ENCODE measurements at regions not wholly inside any gene's neighbourhood (a gene's known extent, or its start where the extent isn't known, plus 50 kb on each side); places are given as distances from the start of the nearest gene placed in this dataset.

DNA sequence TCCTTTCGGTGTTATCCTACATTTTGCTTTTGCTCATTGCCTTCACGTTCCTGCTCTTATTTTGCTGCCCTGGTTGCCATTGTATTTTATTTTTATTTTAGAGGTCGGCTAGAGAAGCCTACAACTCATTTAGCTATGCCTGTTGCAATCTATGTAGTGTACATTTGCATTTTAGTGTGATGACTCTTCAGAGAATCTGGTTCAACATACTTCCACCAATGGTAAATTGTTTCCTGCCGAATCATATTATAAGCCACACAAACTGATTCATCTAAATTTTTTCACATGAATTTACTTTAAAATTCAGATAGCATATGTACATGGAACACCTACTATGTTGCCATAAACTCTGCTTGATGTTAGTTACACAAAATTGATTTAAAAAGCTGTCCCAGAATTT lies 1596.9 kb downstream of the PLA2G4A start:
- DNase-seq (ENCODE audit: low spot score), result no peak

- DNase-seq (ENCODE audit: low spot score), result no peak
These were observed 1597.8 kb downstream of the PLA2G4A start for GRCh38 chr1:188426561-188426960.

GRCh38 chr1:188427642-188428041 lies 1598.9 kb downstream of the PLA2G4A start:
- no peak for DNase-seq (ENCODE audit: low spot score)

- no peak for DNase-seq (ENCODE audit: low spot score)
These were observed 1600.6 kb downstream of the PLA2G4A start for GRCh38 chr1:188429386-188429785.

DNA sequence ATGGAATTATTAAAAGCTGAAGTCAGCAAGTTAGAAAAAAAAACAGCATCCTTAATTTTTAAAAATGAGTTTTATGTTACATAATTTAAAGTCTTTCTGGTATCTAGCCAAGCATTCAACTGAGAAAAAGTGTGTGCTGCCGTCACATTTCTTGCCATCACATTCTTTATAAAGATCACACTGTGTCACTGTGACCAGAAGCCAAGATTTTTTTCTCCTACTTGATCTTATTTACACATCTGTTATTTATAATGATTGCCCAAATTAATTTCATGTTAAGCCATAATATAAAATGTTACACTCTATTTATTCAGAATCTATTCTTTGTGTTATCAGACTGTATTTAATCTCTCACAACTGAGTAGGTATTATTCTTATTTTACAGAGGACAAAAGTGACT lies 1603.7 kb downstream of the PLA2G4A start:
- DNase-seq (ENCODE audit: low spot score), result no peak

GRCh38 chr1:188433425-188433824 lies 1604.7 kb downstream of the PLA2G4A start:
- DNase-seq (ENCODE audit: low spot score), result no peak

DNA sequence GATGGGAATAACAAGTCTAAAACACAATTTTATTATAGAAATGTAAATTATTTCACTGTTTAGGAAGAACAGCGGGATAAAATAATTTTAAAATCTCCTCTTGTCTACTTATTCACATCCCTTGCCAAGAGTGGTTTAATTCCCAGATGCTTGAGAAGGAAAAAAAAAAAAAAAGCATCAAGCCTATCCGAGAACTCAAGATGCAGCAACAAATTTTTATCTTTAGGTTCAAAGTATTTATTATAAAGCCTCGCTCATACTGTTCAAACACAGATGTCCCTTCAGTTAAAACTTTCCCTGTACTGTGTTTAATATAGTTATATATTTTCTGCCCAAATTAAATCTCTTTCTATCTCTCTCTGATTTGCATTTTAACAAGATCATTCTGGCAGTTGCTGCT lies 1615.8 kb downstream of the PLA2G4A start:
- no peak for DNase-seq (ENCODE audit: low spot score)

GRCh38 chr1:188462837-188463236 lies 1634.1 kb downstream of the PLA2G4A start:
- DNase-seq (ENCODE audit: low spot score), result no peak

GRCh38 chr1:188463919-188464318 lies 1635.2 kb downstream of the PLA2G4A start:
- no peak for DNase-seq (ENCODE audit: low spot score)

- no peak for DNase-seq (ENCODE audit: low spot score)
These were observed 1637.8 kb downstream of the PLA2G4A start for GRCh38 chr1:188466539-188466938.

- no peak for DNase-seq (ENCODE audit: low spot score)
These were observed 1647.9 kb downstream of the PLA2G4A start for GRCh38 chr1:188476606-188477005.

- no peak for DNase-seq (ENCODE audit: low spot score)
These were observed 1660.8 kb downstream of the PLA2G4A start for GRCh38 chr1:188489336-188490112.

DNA sequence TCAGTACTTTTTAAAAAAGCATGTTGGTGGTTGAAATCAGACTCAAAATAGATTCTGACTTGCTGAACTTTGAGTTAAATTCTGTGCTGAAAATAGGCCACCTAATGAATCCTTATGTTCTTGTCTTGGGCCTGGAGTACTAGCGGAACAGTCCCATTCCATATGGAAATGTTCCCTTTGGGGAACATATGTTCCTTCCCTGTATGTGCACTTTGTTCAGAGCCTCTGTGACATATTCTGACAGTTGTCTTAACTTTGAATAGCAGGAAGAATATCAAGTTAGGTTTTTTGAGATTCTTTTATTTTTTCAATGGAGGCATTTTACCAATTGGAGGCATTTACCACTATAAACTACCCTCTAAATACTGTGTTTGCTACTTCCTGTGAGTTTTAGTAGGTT lies 1667.8 kb downstream of the PLA2G4A start:
- DNase-seq (ENCODE audit: low spot score), result no peak

DNA sequence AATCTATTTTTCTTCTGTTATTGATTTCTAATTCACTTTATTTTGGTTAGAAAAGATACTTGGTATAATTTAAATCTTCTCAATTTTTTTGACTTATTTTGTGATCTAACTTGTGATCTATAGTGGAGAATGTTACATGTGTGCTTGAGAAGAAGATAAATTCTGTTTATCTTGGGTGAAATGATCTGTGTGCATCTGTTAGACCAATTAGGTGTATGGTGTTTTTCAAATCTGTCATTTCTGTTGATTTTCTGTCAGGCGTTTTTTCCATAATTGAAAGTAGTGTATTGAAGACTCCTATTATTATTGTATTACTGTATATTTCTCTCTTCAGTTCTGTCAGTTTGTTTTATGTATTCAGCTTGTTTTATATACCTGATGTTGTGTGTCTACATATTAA lies 1668.3 kb downstream of the PLA2G4A start:
- no peak for DNase-seq (ENCODE audit: low spot score)

GRCh38 chr1:188499690-188500089 lies 1670.9 kb downstream of the PLA2G4A start:
- no peak for DNase-seq (ENCODE audit: low spot score)

DNA sequence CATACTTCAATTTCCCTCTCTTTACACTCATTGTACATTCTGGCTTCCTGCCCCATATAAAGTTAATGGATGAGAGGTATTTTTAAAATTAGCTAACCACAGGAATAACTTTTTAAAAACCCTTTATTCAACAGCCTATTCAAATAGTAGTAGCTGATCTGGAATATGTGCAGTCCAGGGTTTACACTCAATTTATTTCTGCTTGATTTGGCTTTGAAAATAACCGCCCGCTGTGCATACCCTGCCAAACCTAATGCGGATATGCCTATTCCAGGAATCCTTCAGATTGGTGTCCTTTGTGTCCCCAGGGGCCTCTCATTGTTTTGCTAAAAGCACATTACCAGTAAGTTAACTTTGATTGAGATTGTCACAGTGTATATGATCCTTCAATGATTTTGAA lies 1686.2 kb downstream of the PLA2G4A start:
- no peak for DNase-seq (ENCODE audit: low spot score)

- DNase-seq (ENCODE audit: low spot score), result no peak
These were observed 1688.4 kb downstream of the PLA2G4A start for GRCh38 chr1:188517139-188517538.

- DNase-seq (ENCODE audit: low spot score), result no peak
These were observed 1722.4 kb downstream of the PLA2G4A start for GRCh38 chr1:188551176-188551575.

- DNase-seq (ENCODE audit: low spot score), result no peak
These were observed 1728.3 kb downstream of the PLA2G4A start for GRCh38 chr1:188557053-188557452.

GRCh38 chr1:188582911-188583532 lies 1754.3 kb downstream of the PLA2G4A start:
- DNase-seq (ENCODE audit: low spot score), result no peak

DNA sequence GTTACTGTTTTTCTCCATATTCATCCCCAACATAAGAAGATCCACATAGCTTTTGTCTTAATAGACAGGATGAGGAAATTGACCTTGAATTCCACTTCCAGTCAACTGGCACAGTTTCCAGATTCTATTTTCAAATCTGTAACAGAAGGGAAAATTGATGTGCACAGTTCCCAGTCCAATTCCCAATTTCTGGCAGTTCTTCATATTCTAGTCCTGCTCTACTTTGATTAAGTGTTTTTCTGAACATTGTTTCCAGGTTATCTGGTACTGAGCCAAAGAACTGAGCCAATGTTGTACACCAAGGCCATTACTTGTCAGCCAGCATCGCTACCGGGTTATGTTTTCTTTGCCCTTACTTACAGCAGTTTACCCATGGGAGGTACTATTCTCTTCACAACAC lies 1755.4 kb downstream of the PLA2G4A start:
- no peak for DNase-seq (ENCODE audit: low spot score)

DNA sequence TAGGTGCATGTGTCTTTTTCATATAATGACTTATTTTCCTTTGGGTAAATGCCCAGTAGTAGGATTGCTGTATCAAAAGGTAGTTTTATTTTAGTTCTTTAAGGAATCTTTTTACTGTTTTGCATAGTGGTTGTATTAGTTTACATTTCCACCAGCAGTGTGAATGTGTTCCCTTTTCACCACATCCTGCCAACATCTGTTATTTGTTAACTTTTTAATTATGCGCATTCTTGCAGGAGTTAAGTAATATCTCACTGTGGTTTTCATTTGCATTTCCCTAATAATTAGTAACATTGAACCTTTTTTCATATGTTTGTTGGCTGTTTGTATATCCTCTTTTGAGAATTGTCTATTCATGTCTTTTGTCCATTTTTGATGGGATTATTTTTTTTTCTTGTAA lies 1761.9 kb downstream of the PLA2G4A start:
- DNase-seq (ENCODE audit: low spot score), result no peak

DNA sequence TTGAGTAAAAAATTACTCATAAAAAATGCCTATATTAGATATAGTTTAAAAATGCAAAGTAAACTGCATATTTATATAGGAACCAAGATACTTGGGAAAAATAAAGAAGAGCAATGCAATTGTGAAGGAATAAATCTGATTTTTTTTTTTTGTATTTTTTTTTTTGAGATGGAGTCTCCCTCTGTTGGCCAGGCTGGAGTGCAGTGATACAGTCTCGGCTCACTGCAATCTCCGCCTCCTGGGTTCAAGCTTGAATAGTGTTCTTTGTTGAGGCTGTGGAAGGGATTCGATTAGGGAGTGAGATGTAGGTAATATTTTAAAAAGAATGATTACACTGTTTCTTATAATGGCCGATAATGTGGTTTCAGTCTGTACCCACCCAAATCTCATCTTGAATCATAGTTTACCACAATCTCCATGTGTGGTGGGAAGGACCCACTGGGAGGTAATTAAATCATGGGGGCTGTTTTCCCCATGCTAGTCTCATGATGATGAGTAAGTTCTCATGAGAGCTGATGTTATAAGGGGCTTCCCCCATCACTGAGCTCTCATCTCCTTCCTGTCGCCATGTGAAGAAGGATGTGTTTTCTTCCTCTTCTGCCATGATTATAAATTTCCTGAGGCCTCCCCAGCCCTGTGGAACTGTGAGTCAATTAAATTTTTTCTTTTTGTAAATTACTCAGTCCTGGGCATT lies 1765.9 kb downstream of the PLA2G4A start:
- DNase-seq (ENCODE audit: low spot score), result no peak
